HUES48 (cell line): ENCODE measurements at regions not wholly inside any gene's neighbourhood (a gene's known extent, or its start where the extent isn't known, plus 50 kb on each side); places are given as distances from the start of the nearest gene placed in this dataset.
"Not testable (repeated sequence)": the region's sequence is repeated elsewhere in the genome, so short reads cannot be mapped to it uniquely, and the experiment has no call there.

Source experiments
- H3K27ac ChIP-seq: one replicate; pipeline ENCODE4 v1.7.0; 2013; ENCODE audit warnings: low read depth, low read length, inconsistent platforms
- H3K27me3 ChIP-seq: 2 replicates; pipeline ENCODE4 v1.6.1; 2013; ENCODE audit warnings: mild to moderate bottlenecking, low read length; ENCODE audit not compliant: control insufficient read depth, insufficient read depth
- H3K36me3 ChIP-seq: 2 replicates; pipeline ENCODE4 v1.6.1; 2013; ENCODE audit warnings: low read length; ENCODE audit not compliant: control insufficient read depth, insufficient read depth
- H3K4me1 ChIP-seq: 2 replicates; pipeline ENCODE4 v1.6.1; 2013; ENCODE audit warnings: mild to moderate bottlenecking, low read length; ENCODE audit not compliant: control insufficient read depth, insufficient read depth
- H3K4me3 ChIP-seq: 2 replicates; pipeline ENCODE4 v1.5.1; 2013; ENCODE audit warnings: mild to moderate bottlenecking, low read depth, low read length
- H3K9ac ChIP-seq: 2 replicates; pipeline ENCODE4 v1.6.1; 2013; ENCODE audit warnings: mild to moderate bottlenecking, low read depth, low read length, moderate library complexity
- H3K9me3 ChIP-seq: 2 replicates; pipeline ENCODE4 v1.6.1; 2013; ENCODE audit warnings: low read length; ENCODE audit not compliant: control insufficient read depth, insufficient read depth

DNA sequence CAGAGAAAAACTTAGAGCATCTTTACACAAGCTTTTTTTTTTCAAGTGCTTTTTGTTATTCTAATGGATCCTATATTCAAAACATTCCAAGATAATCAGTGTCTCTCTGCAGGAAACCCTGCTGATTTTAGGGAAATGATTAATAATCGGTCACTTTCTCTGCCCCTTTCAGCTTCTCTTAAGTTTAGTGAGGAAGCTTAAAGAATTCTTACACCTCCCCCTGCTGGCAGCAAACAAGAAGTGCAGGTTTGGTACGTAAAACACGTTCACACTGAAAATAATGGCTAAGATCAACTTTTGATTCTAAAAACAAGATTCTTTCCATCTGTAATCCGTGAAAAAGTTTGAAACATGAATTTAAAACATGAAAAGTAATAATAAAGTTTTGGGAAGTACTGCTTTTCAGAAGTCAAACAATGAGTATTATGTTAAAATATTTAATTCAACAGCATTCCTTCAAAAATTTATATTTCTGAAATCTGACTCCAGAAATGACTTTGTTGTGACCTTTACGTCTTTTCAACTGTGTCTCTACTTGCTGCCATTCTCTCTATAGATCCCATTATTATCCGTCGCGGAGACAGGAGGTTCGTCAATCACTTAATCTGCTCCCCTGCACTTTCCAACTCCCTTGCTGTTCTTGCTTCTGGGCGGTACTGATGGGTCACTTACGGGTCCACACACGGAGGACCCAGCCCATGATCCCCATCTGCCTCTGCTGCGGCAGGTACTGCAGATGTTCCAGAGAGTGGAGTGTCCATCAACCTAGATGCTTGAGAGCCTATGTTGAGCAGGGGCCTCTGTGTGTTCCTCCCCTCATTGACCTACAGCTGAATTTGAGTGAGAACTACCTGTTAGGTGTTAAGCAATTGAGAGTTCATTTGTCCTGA is 203.1 kb upstream of the EDNRB start:
- no peaks in the 10 kb centered on the region for H3K9me3 ChIP-seq
- no peak overlapping the region for H3K4me3 ChIP-seq
- H3K27me3 ChIP-seq: no peaks in the 10 kb centered on the region

GRCh38 chr13:78121001-78121400 is 202.4 kb upstream of the EDNRB start:
- Histone ChIP-seq H3K4me1 (peaks cover 16% of the 10 kb centered on the region), H3K36me3 (no peaks in the 10 kb centered on the region), H3K27me3 (no peaks in the 10 kb centered on the region), H3K4me3 (no peak overlapping the region), H3K9ac (no peak overlapping the region), H3K9me3 (no peaks in the 10 kb centered on the region), H3K27ac (peak overlapping the region; percentile 37)

More for the DNA sequence above, 203.1 kb upstream of the EDNRB start:
- Histone ChIP-seq H3K9ac (no peak overlapping the region), H3K4me1 (peaks cover 16% of the 10 kb centered on the region), H3K27ac (peak overlapping the region; percentile 37), H3K36me3 (no peaks in the 10 kb centered on the region)

DNA sequence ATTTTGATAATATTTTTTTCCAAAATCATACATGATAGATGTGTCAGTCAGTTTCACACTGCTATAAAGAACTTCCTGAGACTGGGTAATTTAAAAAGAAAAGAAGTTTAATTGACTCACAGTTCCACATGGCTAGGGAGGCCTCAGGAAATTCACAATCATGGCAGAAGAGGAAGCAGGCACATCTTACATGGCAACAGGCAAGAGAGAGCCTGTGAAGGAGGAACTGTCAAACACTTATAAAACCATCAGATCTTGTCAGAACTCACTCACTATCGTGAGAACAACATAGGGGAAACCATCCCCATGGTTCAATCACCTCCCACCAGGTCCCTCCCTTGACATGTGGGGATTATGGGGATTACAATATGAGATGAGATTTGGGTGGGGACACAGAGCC is 201.5 kb upstream of the EDNRB start:
- not testable (repeated sequence) for H3K36me3 ChIP-seq, H3K27ac ChIP-seq, H3K27me3 ChIP-seq, H3K9me3 ChIP-seq, H3K4me3 ChIP-seq, H3K9ac ChIP-seq
- peaks cover 16% of the 10 kb centered on the region for H3K4me1 ChIP-seq

- not testable (repeated sequence) for H3K9me3 ChIP-seq, H3K4me3 ChIP-seq, H3K27ac ChIP-seq, H3K9ac ChIP-seq, H3K27me3 ChIP-seq, H3K36me3 ChIP-seq
- H3K4me1 ChIP-seq: peaks cover 11% of the 10 kb centered on the region; the same call in 1 of the 2 replicates
These were observed 198.4 kb upstream of the EDNRB start for GRCh38 chr13:78117070-78117469.

DNA sequence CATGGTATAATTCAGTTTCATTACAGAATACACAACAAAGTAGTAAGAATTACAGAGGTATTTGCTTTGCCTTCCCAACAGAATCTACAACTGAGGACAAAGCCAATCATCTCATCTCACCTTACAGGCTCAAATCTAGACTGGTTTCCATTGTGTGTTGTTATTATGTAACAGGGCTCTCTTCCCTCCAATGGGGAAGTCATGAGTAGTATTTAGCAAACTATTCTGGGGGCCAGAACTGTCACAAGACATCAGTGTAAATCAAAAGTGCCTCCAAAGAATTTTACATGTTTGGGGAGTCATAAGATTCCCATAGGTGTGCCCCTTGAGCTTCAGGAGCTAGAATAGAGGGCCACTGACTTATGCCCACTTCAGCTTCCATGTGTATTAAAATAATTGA is 187.0 kb upstream of the EDNRB start:
- Histone ChIP-seq H3K27me3 (no peaks in the 10 kb centered on the region), H3K4me3 (no peak overlapping the region), H3K9ac (no peak overlapping the region), H3K36me3 (no peaks in the 10 kb centered on the region), H3K27ac (no peak overlapping the region), H3K9me3 (no peaks in the 10 kb centered on the region), H3K4me1 (no peaks in the 10 kb centered on the region)

GRCh38 chr13:78103936-78104335 is 185.3 kb upstream of the EDNRB start:
- H3K27me3 ChIP-seq: no peaks in the 10 kb centered on the region
- no peak overlapping the region for H3K27ac ChIP-seq
- H3K36me3 ChIP-seq: no peaks in the 10 kb centered on the region
- H3K9me3 ChIP-seq: no peaks in the 10 kb centered on the region
- H3K9ac ChIP-seq: no peak overlapping the region
- no peak overlapping the region for H3K4me3 ChIP-seq
- H3K4me1 ChIP-seq: no peaks in the 10 kb centered on the region

DNA sequence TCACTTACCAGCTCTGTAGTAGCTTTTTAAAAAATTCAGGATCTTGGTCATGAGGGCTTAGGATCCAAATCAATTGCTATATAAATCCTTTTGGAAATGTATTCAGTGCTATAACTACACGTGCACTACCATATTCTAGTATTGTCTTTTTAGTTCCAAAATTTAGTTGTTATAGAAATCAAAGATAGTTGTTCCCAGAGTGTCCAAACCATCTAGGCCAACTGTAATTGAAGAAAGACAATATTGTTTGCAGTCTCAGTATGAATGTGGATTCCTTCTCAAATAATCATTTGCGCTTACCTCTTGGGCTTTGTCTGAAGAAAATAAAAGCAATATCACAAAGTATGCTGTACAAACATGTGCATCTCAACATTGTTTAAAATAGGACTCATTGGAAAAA is 184.1 kb upstream of the EDNRB start:
- Histone ChIP-seq H3K27me3 (no peaks in the 10 kb centered on the region), H3K36me3 (no peaks in the 10 kb centered on the region), H3K4me1 (no peaks in the 10 kb centered on the region), H3K27ac (no peak overlapping the region), H3K9ac (no peak overlapping the region), H3K9me3 (no peaks in the 10 kb centered on the region), H3K4me3 (no peak overlapping the region)

GRCh38 chr13:78102121-78102677 is 183.6 kb upstream of the EDNRB start:
- Histone ChIP-seq H3K9ac (no peak overlapping the region), H3K4me1 (no peaks in the 10 kb centered on the region), H3K27ac (no peak overlapping the region), H3K36me3 (no peaks in the 10 kb centered on the region), H3K9me3 (no peaks in the 10 kb centered on the region), H3K27me3 (no peaks in the 10 kb centered on the region), H3K4me3 (no peak overlapping the region)

DNA sequence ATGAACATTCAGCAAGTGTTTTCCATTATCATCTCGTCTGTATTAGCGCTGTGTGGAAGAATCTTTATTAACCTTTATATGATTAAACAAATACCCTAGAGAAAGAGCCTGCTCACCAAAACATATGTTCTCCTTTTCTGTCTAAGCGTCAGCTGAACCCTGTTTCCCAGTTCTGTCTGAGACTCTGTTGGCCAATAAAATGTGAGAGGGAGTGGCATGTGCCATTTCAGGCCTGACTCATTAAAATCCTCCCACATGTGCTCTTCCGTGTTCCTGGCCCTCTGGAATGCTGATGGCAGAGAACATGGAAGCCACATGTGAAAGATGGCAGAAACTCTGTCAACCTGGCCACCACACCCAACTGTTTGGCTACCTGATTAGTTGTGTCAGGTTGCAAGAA is 181.9 kb upstream of the EDNRB start:
- Histone ChIP-seq H3K4me1 (no peaks in the 10 kb centered on the region), H3K9me3 (no peaks in the 10 kb centered on the region), H3K9ac (no peak overlapping the region), H3K4me3 (no peak overlapping the region), H3K27me3 (no peaks in the 10 kb centered on the region), H3K27ac (no peak overlapping the region), H3K36me3 (no peaks in the 10 kb centered on the region)

DNA sequence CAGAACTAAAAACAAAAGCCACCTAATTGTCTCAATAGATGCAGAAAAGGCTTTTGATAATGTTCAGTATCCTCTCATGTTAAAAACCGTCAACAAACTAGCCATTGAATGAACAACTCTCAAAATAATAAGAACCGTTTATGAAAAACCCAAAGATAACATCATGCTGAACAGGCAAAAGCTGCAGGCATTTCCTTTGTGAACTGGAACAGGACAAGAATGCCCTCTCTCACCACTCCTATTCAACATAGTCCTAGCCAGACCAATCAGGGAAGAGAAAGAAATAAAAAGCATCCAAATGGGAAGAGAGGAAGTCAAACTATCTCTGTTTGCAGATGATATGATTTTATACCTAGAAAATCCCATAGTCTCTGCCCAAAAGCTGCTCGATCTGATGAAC is 179.6 kb upstream of the EDNRB start:
- Histone ChIP-seq H3K9me3 (no peaks in the 10 kb centered on the region), H3K9ac (no peak overlapping the region), H3K27ac (no peak overlapping the region), H3K4me1 (no peaks in the 10 kb centered on the region), H3K36me3 (no peaks in the 10 kb centered on the region), H3K4me3 (no peak overlapping the region), H3K27me3 (no peaks in the 10 kb centered on the region)

DNA sequence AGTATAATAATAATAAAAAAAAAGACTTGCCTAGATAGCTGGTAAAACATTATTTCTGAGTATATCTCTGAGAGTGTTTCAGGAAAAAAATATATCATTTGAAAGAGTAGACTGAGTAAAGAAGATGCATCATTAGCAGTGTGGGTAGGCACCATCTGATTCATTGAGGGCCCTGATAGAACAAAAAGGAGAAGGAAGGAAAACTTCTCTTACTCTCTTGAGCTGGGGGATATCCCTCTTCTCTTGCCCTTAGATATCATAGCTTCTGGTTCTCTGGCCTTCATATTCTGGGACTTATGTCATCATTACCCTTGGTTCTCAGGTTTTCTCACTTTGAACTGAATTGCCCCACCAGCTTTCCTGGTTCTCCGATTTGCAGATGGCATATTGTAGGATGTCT is 177.6 kb upstream of the EDNRB start:
- no peaks in the 10 kb centered on the region for H3K9me3 ChIP-seq
- H3K4me3 ChIP-seq: no peak overlapping the region
- H3K36me3 ChIP-seq: no peaks in the 10 kb centered on the region
- H3K4me1 ChIP-seq: no peaks in the 10 kb centered on the region
- H3K27me3 ChIP-seq: no peaks in the 10 kb centered on the region
- no peak overlapping the region for H3K9ac ChIP-seq
- no peak overlapping the region for H3K27ac ChIP-seq
